Naive B cell (primary cell): ENCODE measurements at regions not wholly inside any gene's neighbourhood (a gene's known extent, or its start where the extent isn't known, plus 50 kb on each side); places are given as distances from the start of the nearest gene placed in this dataset.
A peak's percentile ranks its signal among the peaks of the same experiment; 100 is the strongest.
"Not testable (repeated sequence)": the region's sequence is repeated elsewhere in the genome, so short reads cannot be mapped to it uniquely, and the experiment has no call there.

Source experiments
- ATAC-seq, 2 donors: fragments of 150-1000 bp; cut with Tn5 transposase; 2 replicates each; pipeline ENCODE4 v1.10.0; 2021; ENCODE audit warnings: low read depth in 2 of 2, mild to moderate bottlenecking in 2 of 2, moderate library complexity in 2 of 2
- DNase-seq: peaks from one replicate; pipeline ENCODE4 v3.0.0; 2022
- H3K27ac Mint-ChIP-seq, 6 donors: one replicate each; pipeline ENCODE4 v1.8.0; 2020 to 2022; ENCODE audit warnings: mild to moderate bottlenecking in 6 of 6, mixed read lengths in 6 of 6, moderate library complexity in 5 of 6, inconsistent platforms in 2 of 6
- H3K27me3 Mint-ChIP-seq, 3 donors: one replicate each; pipeline ENCODE4 v1.8.0; 2021 to 2022; ENCODE audit warnings: mixed read lengths in 3 of 3, mild to moderate bottlenecking in 1 of 3
- H3K36me3 Mint-ChIP-seq, 2 donors: one replicate each; pipeline ENCODE4 v1.8.0; 2020 to 2022; ENCODE audit warnings: mixed read lengths in 2 of 2, inconsistent platforms in 1 of 2, mild to moderate bottlenecking in 1 of 2
- H3K4me1 Mint-ChIP-seq, 3 donors: one replicate each; pipeline ENCODE4 v1.8.0; 2020 to 2022; ENCODE audit warnings: mixed read lengths in 3 of 3, inconsistent platforms in 1 of 3, mild to moderate bottlenecking in 1 of 3, moderate library complexity in 1 of 3
- H3K4me3 Mint-ChIP-seq, 8 donors: one replicate each; pipeline ENCODE4 v1.8.0; 2020 to 2022; ENCODE audit warnings: mild to moderate bottlenecking in 8 of 8, mixed read lengths in 8 of 8, moderate library complexity in 8 of 8, inconsistent platforms in 2 of 8
- H3K9me3 Mint-ChIP-seq, 7 donors: one replicate each; pipeline ENCODE4 v1.8.0; 2020 to 2022; ENCODE audit warnings: mixed read lengths in 7 of 7, mild to moderate bottlenecking in 5 of 7, inconsistent platforms in 2 of 7, moderate library complexity in 1 of 7

GRCh38 chr10:8156918-8157317, 102.4 kb downstream of the GATA3 start:
- no peaks in the 10 kb centered on the region for H3K36me3 Mint-ChIP-seq
- no peak for ATAC-seq

GRCh38 chr10:8158193-8159071, 103.9 kb downstream of the GATA3 start:
- H3K27ac Mint-ChIP-seq, result no peak overlapping the region

More at GRCh38 chr10:8156918-8157317, 102.4 kb downstream of the GATA3 start:
- H3K9me3 Mint-ChIP-seq, result peaks cover 0 to 10% (median 2%) of the 10 kb centered on the region in 7 donors
- no peak overlapping the region for H3K4me3 Mint-ChIP-seq
- no peak overlapping the region for H3K27ac Mint-ChIP-seq
- DNase-seq, result no peak
- H3K4me1 Mint-ChIP-seq, result no peaks in the 10 kb centered on the region
- H3K27me3 Mint-ChIP-seq, result peaks cover 0 to 6% (median 6%) of the 10 kb centered on the region in 3 donors

GRCh38 chr10:8159341-8160165, 105.1 kb downstream of the GATA3 start:
- H3K4me1 Mint-ChIP-seq, result no peaks in the 10 kb centered on the region
- no peak overlapping the region for H3K4me3 Mint-ChIP-seq
- no peak overlapping the region for H3K27ac Mint-ChIP-seq
- peaks cover 0 to 7% (median 4%) of the 10 kb centered on the region in 3 donors for H3K27me3 Mint-ChIP-seq
- H3K9me3 Mint-ChIP-seq, result peaks cover 0 to 20% (median 3%) of the 10 kb centered on the region in 7 donors
- no peak for ATAC-seq
- no peak for DNase-seq
- H3K36me3 Mint-ChIP-seq, result peaks cover 0 to 2% of the 10 kb centered on the region in 2 donors

More at GRCh38 chr10:8158193-8159071, 103.9 kb downstream of the GATA3 start:
- no peaks in the 10 kb centered on the region for H3K4me1 Mint-ChIP-seq
- no peak overlapping the region for H3K4me3 Mint-ChIP-seq
- DNase-seq, result no peak
- H3K9me3 Mint-ChIP-seq, result peaks cover 0 to 10% (median 2%) of the 10 kb centered on the region in 7 donors
- H3K36me3 Mint-ChIP-seq, result no peaks in the 10 kb centered on the region
- ATAC-seq, result no peak
- H3K27me3 Mint-ChIP-seq, result peaks cover 0 to 7% (median 4%) of the 10 kb centered on the region in 3 donors

- Mint-ChIP-seq H3K4me1 (no peaks in the 10 kb centered on the region), H3K9me3 (peaks cover 11 to 59% (median 23%) of the 10 kb centered on the region in 7 donors), H3K27me3 (peaks cover 0 to 8% (median 7%) of the 10 kb centered on the region in 3 donors), H3K4me3 (no peak overlapping the region), H3K27ac (peak overlapping the region in 1 of 6 donors; percentile 39), H3K36me3 (peaks cover 12 to 14% of the 10 kb centered on the region in 2 donors)
- no peak for ATAC-seq
- DNase-seq, result no peak
Observed at GRCh38 chr10:8163824-8164223, 109.3 kb downstream of the GATA3 start.

GRCh38 chr10:8164640-8165039, 110.2 kb downstream of the GATA3 start:
- H3K36me3 Mint-ChIP-seq, result peaks cover 19 to 20% of the 10 kb centered on the region in 2 donors
- H3K9me3 Mint-ChIP-seq, result peaks cover 14 to 67% (median 29%) of the 10 kb centered on the region in 7 donors
- not testable (repeated sequence) for DNase-seq, H3K27me3 Mint-ChIP-seq, H3K27ac Mint-ChIP-seq, ATAC-seq, H3K4me3 Mint-ChIP-seq, H3K4me1 Mint-ChIP-seq

GRCh38 chr10:8168836-8169235, 114.3 kb downstream of the GATA3 start:
- no peak for DNase-seq
- H3K4me1 Mint-ChIP-seq, result no peaks in the 10 kb centered on the region
- no peak overlapping the region for H3K27ac Mint-ChIP-seq
- H3K4me3 Mint-ChIP-seq, result no peak overlapping the region
- H3K36me3 Mint-ChIP-seq, result peaks cover 19 to 21% of the 10 kb centered on the region in 2 donors
- peaks cover 0 to 9% (median 7%) of the 10 kb centered on the region in 3 donors for H3K27me3 Mint-ChIP-seq
- no peak for ATAC-seq
- H3K9me3 Mint-ChIP-seq, result peaks cover 14 to 64% (median 32%) of the 10 kb centered on the region in 7 donors

GRCh38 chr10:8171008-8171407, 116.5 kb downstream of the GATA3 start:
- Mint-ChIP-seq H3K36me3 (peaks cover 10 to 15% of the 10 kb centered on the region in 2 donors), H3K9me3 (peaks cover 12 to 42% (median 25%) of the 10 kb centered on the region in 7 donors), H3K4me3 (no peak overlapping the region), H3K27ac (no peak overlapping the region), H3K27me3 (peaks cover 11 to 13% (median 11%) of the 10 kb centered on the region in 3 donors), H3K4me1 (no peaks in the 10 kb centered on the region)
- ATAC-seq (no peak), DNase-seq (no peak)

GRCh38 chr10:8172604-8173003, 118.1 kb downstream of the GATA3 start:
- H3K27ac Mint-ChIP-seq, result no peak overlapping the region
- DNase-seq (no peak), ATAC-seq (no peak)
- peaks cover 10 to 15% (median 15%) of the 10 kb centered on the region in 3 donors for H3K27me3 Mint-ChIP-seq
- H3K4me3 Mint-ChIP-seq, result no peak overlapping the region
- peaks cover 10 to 31% (median 22%) of the 10 kb centered on the region in 7 donors for H3K9me3 Mint-ChIP-seq
- no peaks in the 10 kb centered on the region for H3K4me1 Mint-ChIP-seq
- H3K36me3 Mint-ChIP-seq, result peaks cover 10 to 13% of the 10 kb centered on the region in 2 donors

GRCh38 chr10:8173243-8173865, 118.9 kb downstream of the GATA3 start:
- no peak overlapping the region for H3K4me3 Mint-ChIP-seq
- ATAC-seq (no peak), DNase-seq (no peak)
- H3K27ac Mint-ChIP-seq, result no peak overlapping the region
- H3K4me1 Mint-ChIP-seq, result no peaks in the 10 kb centered on the region
- peaks cover 10 to 25% (median 18%) of the 10 kb centered on the region in 7 donors for H3K9me3 Mint-ChIP-seq
- H3K36me3 Mint-ChIP-seq, result peaks cover 10 to 13% of the 10 kb centered on the region in 2 donors
- H3K27me3 Mint-ChIP-seq, result peaks cover 10 to 18% (median 15%) of the 10 kb centered on the region in 3 donors

GRCh38 chr10:8173866-8174243, 119.4 kb downstream of the GATA3 start:
- no peak for ATAC-seq

GRCh38 chr10:8174762-8175161, 120.3 kb downstream of the GATA3 start:
- DNase-seq (no peak), ATAC-seq (no peak)
- H3K36me3 Mint-ChIP-seq, result no peaks in the 10 kb centered on the region
- H3K9me3 Mint-ChIP-seq, result peaks cover 4 to 15% (median 8%) of the 10 kb centered on the region in 7 donors
- no peak overlapping the region for H3K27ac Mint-ChIP-seq
- H3K4me3 Mint-ChIP-seq, result no peak overlapping the region
- H3K4me1 Mint-ChIP-seq, result no peaks in the 10 kb centered on the region
- peaks cover 10 to 21% (median 15%) of the 10 kb centered on the region in 3 donors for H3K27me3 Mint-ChIP-seq

More at GRCh38 chr10:8173866-8174243, 119.4 kb downstream of the GATA3 start:
- Mint-ChIP-seq H3K27me3 (peaks cover 10 to 18% (median 15%) of the 10 kb centered on the region in 3 donors), H3K36me3 (peaks cover 5 to 8% of the 10 kb centered on the region in 2 donors), H3K27ac (no peak overlapping the region), H3K9me3 (peaks cover 7 to 20% (median 15%) of the 10 kb centered on the region in 7 donors), H3K4me1 (no peaks in the 10 kb centered on the region), H3K4me3 (no peak overlapping the region)
- DNase-seq, result no peak

GRCh38 chr10:8177526-8177925, 123.0 kb downstream of the GATA3 start:
- not testable (repeated sequence) for H3K4me1 Mint-ChIP-seq, H3K36me3 Mint-ChIP-seq

GRCh38 chr10:8179773-8180172, 125.3 kb downstream of the GATA3 start:
- H3K4me1 Mint-ChIP-seq, ATAC-seq, H3K27ac Mint-ChIP-seq, H3K9me3 Mint-ChIP-seq, DNase-seq, H3K36me3 Mint-ChIP-seq, H3K4me3 Mint-ChIP-seq: not testable (repeated sequence)
- H3K27me3 Mint-ChIP-seq, result peaks cover 16 to 37% (median 16%) of the 10 kb centered on the region in 3 donors

More at GRCh38 chr10:8177526-8177925, 123.0 kb downstream of the GATA3 start:
- DNase-seq, ATAC-seq, H3K9me3 Mint-ChIP-seq, H3K27ac Mint-ChIP-seq: not testable (repeated sequence)
- Mint-ChIP-seq H3K27me3 (peaks cover 14 to 31% (median 15%) of the 10 kb centered on the region in 3 donors), H3K4me3 (peak overlapping the region in 1 of 8 donors; percentile 25)
